HG03469 (cell line): ENCODE measurements at regions not wholly inside any gene's neighbourhood (a gene's known extent, or its start where the extent isn't known, plus 50 kb on each side); places are given as distances from the start of the nearest gene placed in this dataset.
"Not testable (repeated sequence)": the region's sequence is repeated elsewhere in the genome, so short reads cannot be mapped to it uniquely, and the experiment has no call there.

Experiments
- ATAC-seq: cut with Tn5 transposase; IDR thresholded peaks from one replicate; pipeline ENCODE4 v1.9.1; 2021; ENCODE audit warnings: mild to moderate bottlenecking, moderate library complexity, moderate number of reproducible peaks; ENCODE audit not compliant: unreplicated experiment

- no peak for ATAC-seq
Measured at GRCh38 chr3:144665567-144666053, 694.0 kb downstream of the DIPK2A start.

- no peak for ATAC-seq
Measured at GRCh38 chr3:144670571-144670970, 698.9 kb downstream of the DIPK2A start.

DNA sequence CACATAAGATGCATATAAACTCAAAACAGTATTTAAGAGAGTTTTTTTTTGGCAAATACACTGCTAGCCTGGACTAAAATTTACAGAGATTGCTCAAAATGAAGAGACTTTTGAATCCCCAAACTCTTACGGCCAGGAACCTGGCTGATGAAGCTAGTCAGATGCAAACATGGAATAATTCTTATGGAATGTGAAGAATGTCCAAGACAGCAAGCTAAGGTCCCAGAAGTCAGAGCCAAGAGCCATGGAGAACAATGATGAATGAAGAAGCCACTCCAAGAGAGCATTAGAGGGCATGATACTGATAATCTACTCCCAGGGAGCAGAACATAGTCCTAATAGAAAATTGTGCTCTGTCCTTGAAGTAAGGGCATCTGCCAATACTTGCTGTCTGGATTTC is 705.5 kb downstream of the DIPK2A start:
- no peak for ATAC-seq

DNA sequence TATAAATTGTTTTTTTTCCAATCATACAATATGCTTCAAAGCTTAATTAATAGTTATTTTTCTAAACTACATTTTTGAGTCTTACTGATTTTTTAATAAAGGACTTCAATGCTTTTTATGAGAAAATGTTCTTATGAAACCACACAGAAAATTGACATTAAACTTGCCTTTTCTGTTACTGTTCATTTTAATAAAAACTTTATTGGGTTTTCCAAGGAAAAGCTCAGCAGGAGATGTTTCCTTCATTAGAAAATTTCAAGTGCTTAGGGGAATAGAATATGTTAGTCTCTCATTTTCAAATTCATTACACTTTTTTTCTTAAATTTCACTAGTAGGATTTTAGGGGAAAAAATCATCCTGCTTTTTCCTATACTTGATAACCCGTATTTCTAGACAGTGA is 711.4 kb downstream of the DIPK2A start:
- ATAC-seq = no peak

DNA sequence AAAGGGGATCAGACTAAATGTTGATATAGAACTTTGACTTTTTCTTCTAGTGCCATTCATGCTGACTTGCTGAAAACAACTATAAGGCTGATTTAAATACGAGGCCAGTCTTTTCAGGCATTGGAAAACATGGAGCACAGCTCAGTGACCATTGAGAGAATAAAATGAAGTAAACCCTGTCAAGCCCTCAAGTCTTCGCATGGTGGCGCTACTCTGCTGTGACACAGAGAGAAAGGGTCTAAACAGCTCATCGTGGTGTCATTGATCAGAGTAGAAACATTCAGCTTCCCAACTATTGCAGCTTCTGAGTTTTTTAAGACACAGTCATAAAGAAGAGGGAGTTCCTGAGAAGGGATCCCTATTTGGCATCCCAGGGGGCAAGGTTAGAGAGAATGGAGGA is 716.2 kb downstream of the DIPK2A start:
- no peak for ATAC-seq

GRCh38 chr3:144692488-144692887 is 720.9 kb downstream of the DIPK2A start:
- no peak for ATAC-seq

GRCh38 chr3:144708437-144708836 is 736.8 kb downstream of the DIPK2A start:
- ATAC-seq = no peak

DNA sequence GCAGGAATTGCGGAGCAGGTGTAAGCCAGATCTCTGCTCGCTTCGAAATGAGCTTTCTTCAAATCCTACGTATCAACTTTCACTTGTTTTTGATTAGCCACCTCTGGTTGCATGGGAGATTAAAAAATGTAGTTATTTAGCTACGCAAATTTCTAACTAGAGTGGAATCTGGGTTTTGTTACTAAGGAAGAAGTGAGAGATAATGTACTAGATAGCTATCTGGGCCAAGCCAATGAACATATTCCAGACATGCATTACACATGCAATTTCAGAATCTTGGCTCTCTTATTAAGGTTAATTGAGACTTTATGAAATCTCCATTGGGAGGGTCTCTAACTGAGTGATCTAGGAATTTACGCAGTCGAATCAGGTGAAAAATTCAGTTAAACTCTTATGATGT is 765.7 kb downstream of the DIPK2A start:
- no peak for ATAC-seq

DNA sequence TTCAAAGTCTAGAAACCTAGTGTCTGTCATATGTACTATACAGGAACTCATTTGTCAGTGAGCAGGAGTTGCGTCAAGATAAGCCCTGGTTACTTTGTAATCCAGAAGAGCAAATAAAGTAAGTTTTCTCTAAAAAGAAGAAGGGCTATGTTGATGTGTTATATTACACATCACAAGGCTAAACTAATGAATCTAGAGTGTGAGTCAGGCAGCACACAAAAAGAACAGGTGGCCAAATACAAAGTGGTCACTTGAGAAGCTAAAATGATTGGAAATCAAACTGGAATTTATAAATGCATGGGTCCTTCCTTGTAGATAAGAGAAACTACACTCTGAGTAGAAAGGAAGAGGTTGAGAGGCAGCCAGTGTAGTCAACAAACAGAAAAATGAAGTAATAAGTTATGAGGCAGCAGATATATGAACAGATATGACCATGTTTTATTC is 771.6 kb downstream of the DIPK2A start:
- no peak for ATAC-seq

DNA sequence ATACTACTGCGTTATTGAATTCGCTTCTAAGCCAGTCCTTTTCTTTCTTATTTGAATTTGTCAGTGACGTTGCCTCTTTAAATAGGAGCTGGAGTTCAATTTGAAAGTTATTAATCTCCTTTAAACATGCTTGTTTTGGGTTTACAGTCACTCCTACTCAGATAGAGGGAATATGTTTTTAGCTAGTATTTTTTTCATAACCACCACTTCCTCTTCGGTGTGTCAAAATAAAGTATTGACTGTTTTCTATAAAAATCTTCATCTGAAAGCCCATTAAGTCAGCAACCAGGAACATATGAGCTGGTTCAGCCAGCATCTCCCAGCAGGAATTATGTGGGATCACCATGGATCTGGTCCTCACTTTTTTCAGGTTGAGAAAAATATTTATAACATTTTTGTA is 772.9 kb downstream of the DIPK2A start:
- no peak for ATAC-seq

GRCh38 chr3:144746631-144747030 is 775.0 kb downstream of the DIPK2A start:
- no peak for ATAC-seq

DNA sequence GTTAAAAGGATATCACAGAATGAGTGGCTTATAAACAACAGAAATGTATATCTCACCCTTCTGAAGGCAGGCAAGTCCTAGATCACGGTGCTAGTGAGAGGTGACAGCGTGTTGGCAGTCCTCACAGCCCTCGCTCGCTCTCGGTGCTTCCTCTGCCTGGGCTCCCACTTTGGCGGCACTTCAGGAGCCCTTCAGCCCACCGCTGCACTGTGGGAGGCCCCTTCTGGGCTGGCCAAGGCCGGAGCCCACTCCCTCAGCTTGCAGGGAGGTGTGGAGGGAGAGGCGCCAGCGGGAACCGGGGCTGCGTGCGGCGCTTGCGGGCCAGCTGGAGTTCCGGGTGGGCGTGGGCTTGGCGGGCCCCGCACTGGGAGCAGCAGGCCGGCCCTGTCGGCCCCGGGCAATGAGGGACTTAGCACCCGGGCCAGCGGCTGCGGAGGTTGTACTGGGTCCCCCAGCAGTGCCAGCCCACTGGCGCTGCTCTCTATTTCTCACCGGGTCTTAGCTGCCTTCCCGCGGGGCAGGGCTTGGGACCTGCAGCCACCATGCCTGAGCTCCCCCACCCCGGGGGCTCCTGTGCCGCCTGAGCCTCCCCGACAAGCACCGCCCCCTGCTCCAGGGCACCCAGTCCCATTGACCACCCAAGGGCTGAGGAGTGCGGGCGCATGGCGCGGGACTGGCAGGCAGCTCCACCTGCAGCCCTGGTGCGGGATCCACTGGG is 778.1 kb downstream of the DIPK2A start:
- not testable (repeated sequence) for ATAC-seq

DNA sequence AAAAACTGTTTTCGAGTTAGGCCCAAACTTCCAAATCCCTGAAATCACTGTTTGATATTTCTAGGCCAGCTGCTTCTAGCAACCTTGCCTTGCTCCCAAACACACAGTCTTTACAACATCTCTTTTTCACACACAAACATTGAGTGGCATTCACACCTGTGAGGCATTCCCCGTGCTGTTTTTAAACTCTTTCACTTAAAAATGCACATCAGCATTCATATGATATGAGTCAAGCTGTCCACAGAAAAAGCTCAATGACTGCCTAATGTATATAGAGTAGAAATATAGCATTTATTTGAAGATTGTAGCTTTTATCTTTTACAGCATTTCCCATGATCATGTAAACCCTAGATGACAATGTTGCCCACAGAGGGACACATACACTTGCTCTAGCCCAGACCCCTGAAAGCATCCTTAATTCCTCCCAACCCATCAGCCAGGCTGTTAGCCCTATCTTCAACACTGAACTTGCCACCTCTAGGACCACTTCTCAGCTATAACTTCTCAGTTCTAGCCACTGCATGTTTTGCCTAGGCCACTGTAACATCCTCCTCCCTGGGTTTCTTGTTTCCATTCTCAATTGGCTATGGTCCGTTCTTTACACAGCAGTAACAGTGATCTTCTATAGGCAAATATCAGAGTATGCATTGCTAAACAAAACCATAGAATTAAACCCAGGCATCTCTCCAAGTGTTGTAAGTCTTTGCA is 782.6 kb downstream of the DIPK2A start:
- no peak for ATAC-seq

DNA sequence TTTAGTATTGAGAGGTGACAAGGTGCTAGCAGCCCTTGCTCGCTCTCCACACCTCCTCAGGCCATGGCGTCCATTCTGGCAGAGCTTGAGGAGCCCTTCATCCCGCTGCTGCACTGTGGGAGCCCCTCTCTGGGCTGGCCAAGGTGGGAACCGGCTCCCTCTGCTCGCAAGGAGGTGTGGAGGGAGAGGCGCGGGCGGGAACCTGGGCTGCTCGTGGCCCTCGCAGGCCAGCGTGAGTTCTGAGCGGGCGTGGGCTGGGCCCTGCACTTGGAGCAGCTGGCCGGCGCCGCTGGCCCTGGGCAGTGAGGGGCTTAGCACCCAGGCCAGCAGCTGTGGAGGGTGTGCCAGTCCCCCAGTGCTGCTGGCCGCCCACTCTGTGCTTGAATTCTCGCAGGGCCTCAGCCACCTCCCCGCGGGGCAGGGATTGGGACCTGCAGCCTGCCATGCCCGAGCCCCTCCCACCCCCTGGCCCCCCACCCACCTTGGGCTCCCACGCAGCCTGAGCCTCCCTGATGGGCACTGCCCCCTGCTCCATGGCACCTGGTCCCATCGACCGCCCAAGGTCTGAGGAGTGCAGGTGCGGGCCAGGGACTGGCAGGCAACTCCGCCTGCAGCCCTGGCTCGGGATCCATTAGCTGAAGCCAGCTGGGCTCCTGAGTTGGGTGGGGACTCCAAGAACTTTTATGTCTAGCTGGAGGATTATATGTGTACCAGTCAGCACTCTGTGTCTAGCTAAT is 785.2 kb downstream of the DIPK2A start:
- ATAC-seq = no peak

DNA sequence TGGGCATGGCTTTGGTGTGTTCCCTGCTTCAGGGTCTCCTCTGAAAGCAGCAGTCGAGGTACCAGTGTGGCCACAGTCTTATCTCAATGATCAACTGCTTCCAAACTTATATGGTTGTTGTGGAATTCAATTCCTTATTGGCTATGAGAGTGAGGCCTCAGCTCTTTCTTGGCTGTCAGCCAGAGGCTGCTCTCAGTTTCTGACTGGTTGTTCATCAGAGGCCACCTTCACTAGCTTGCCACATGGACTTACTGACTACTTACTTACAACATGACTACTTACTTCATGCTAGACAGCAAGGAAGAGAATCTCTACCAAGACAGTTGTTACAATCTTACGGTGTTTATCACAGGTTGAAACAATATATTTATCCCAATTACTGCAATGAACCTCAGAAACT is 789.2 kb downstream of the DIPK2A start:
- no peak for ATAC-seq

- ATAC-seq = no peak
Measured at GRCh38 chr3:144762091-144762490, 790.5 kb downstream of the DIPK2A start.

DNA sequence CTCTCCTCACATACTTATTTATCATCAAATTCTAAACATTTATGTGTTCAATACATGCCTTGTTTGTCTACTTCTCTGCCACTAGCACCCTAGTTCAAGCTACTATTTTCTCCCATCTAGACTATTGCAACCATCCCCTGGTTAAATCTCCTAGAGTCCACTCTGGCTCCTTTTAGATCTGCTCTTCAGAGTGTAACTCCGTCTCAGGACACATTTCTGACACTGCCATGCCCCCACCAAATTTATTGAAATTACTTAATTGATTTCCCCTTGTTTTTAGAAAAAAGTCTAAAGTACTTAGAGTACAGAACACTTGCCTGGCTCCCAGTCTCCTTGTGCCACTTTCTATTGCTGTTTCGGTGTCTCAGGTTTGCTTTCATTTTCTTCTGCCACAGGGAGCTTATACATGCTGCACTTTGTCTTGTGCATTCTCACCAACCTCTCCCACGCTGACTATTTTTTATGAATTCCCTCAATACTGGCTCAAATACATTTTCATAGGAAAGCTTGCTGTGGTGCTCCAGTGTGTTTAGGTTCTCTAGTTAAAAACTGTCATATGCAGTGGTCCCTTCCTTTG is 792.3 kb downstream of the DIPK2A start:
- ATAC-seq = peak; percentile 70

- no peak for ATAC-seq
Measured at GRCh38 chr3:144770281-144770680, 798.7 kb downstream of the DIPK2A start.

GRCh38 chr3:144770915-144771351 is 799.3 kb downstream of the DIPK2A start:
- no peak for ATAC-seq

DNA sequence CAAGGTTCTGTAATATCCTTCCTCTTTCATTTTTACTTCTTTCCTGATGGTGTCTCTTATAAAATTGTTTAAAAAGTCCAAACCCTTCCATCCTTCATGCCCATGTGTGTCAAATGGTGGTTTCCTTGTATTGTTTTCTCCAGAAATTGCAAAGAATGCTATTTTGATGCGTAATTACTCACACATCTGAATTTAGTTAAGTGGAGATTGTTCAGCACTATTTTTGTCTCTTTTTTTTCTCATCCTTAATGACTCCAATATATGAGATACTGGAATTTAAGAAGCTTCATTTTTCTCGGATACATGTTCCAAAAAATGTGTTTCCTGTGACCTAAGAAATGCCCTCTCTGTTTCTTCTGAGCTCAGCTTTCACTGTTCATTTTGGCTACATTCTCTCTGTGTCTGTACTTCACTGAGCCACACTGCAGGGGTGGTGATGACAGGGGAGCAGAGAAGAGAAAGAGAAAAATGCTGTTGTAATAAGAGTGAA is 799.8 kb downstream of the DIPK2A start:
- no peak for ATAC-seq

DNA sequence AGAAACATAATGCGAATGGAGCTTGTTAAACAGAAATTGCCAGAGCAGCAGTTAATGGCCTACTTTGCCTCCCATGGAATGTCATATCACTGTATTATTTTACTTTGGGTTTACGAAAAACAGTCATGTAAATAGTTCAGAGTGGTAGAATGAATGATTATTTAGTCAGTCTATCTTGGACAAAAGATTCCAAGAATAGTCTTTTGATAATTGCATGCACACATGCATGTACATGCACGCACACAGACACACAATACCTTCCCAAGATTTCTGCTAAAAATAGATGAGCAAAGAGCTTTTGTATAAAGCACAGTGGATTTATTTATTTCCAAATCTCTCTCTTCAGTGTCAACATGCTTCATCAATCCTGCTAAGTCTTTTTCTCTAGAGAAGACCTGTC is 800.7 kb downstream of the DIPK2A start:
- ATAC-seq = no peak
